Sigmoid colon (tissue), 4 donors: ENCODE measurements at regions not wholly inside any gene's neighbourhood (a gene's known extent, or its start where the extent isn't known, plus 50 kb on each side); places are given as distances from the start of the nearest gene placed in this dataset.

Experiments used
- EP300 ChIP-seq, 4 donors: sonication (generic); formaldehyde crosslinking; IDR thresholded peaks; one replicate each; pipeline ENCODE4 v1.6.1; 2017; ENCODE audit warnings: antibody characterized with exemption in 4 of 4
- POLR2A ChIP-seq, 2 donors: fragments of 450-650 bp; IDR thresholded peaks; one replicate each; pipeline ENCODE4 v1.6.1; 2016; ENCODE audit warnings: antibody characterized with exemption in 2 of 2, mild to moderate bottlenecking in 2 of 2, moderate library complexity in 2 of 2
- TF ChIP-seq, protein P1 (sequence below), 4 experiments: fragments of 450-650 bp in 3 of 4; fragments of 200-600 bp in 1 of 4; IDR thresholded peaks; one replicate each; pipeline ENCODE4 v1.5.1; 2016 to 2019; ENCODE audit warnings: antibody characterized with exemption in 4 of 4, mild to moderate bottlenecking in 3 of 4, moderate library complexity in 2 of 4

DNA sequence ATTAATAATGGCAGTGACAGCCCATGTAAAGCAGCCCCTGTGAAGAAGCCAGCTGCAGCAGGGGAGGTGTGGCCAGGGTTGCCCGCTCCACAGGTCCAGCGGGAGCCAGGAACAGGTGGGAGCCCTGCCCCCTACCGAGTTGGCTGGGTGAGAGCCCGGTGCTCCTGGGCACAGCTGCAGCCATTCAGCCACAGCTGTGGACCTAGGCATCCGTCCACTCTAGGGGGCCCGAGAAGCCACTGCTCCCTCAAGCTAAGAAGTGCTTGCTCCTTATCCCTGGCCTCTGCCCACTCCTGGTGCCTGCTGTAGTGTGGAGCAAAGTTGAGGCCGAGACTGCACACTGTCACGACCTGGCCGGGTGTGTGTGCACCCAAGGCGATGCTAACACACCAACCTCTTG lies 1469.0 kb downstream of the PCDH7 start:
- TF ChIP-seq, protein P1, sequence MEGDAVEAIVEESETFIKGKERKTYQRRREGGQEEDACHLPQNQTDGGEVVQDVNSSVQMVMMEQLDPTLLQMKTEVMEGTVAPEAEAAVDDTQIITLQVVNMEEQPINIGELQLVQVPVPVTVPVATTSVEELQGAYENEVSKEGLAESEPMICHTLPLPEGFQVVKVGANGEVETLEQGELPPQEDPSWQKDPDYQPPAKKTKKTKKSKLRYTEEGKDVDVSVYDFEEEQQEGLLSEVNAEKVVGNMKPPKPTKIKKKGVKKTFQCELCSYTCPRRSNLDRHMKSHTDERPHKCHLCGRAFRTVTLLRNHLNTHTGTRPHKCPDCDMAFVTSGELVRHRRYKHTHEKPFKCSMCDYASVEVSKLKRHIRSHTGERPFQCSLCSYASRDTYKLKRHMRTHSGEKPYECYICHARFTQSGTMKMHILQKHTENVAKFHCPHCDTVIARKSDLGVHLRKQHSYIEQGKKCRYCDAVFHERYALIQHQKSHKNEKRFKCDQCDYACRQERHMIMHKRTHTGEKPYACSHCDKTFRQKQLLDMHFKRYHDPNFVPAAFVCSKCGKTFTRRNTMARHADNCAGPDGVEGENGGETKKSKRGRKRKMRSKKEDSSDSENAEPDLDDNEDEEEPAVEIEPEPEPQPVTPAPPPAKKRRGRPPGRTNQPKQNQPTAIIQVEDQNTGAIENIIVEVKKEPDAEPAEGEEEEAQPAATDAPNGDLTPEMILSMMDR (IDR thresholded peaks at IDR 0.05), result no peak
- TF ChIP-seq EP300 (IDR thresholded peaks at IDR 0.05) (no peak), POLR2A (IDR thresholded peaks at IDR 0.05) (no peak)
